ENCODE measurements at regions not wholly inside any gene's neighbourhood (a gene's known extent, or its start where the extent isn't known, plus 50 kb on each side); places are given as distances from the start of the nearest gene placed in this dataset.

GRCh38 chr6:167507376-167507945, 182.6 kb downstream of the TTLL2 start:
- DNase-seq (ENCODE audit: low read depth in 2 of 3, low spot score in 2 of 3) = no peak

DNA sequence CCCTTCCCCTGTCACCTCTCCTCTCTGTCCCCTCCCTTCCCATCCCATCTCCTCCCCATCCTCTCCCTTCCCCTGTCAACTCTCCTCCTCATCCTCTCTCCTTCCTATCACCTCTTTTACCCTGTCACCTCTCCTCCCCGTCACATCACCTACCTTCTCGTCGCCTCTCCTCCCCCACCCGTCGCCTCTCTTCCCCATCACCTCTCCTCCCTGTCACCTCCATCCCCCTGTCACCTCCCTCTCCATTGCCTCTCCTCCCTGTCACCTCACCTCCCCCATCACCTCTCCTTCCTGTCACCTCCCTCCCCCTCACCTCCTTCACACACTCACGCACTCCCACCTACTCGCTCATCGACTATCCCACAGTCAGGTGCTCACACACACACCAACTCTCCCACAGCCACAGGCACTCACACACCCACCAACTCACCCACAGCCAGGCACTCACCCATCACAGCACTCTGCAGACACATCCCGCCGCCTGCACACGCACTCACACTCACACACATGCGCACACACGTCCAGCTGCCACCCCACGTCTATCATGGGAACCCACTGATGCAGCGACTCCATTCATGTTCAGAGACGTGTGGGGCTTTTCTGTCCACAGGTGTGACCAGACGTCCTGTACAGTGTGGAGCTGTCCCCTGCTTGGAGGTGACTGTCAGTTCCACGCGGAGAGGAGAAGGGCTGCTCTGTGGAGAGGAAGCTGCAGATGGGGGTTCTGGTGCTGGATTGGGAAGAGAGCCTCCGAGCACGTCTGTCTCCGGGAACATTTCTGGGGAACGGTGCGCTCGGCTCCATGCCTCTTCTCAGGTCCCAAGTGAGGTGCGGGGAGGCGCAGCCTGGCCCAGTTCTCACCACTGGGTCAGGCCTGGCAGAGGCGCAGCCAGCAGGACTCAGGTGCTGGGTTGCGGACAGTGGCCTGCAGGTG, 184.3 kb downstream of the TTLL2 start:
- no peak for DNase-seq (ENCODE audit: low read depth in 2 of 3, low spot score in 2 of 3)

- no peak for DNase-seq (ENCODE audit: low read depth in 2 of 3, low spot score in 2 of 3)
These were observed 185.0 kb downstream of the TTLL2 start for GRCh38 chr6:167509853-167510220.

DNA sequence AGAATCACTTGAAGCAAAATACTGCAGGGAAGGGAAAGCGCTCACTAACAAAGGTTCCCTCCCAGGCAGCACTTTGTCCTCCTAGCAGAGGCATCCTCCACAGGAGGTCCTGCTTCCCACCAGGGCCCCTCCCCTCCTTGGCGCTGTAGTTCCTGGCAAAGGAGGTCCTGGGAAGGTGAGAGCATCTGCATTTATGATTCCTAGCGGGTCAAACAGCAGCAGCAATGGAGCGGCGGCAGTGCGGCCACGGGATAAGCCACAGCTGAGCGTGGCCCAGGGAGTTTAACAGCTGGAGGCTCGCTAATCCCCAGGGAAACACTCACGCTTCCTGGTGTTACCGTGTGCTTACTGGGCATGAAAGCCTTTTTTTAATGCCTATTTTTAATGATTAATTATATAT, 185.8 kb downstream of the TTLL2 start:
- DNase-seq (ENCODE audit: low read depth in 2 of 3, low spot score in 2 of 3) = no peak

GRCh38 chr6:167512696-167513375, 187.9 kb downstream of the TTLL2 start:
- peak in 2 of 3 donors; percentile 33 to 75 for DNase-seq (ENCODE audit: low read depth in 2 of 3, low spot score in 2 of 3)

- no peak for DNase-seq (ENCODE audit: low read depth in 2 of 3, low spot score in 2 of 3)
These were observed 188.9 kb downstream of the TTLL2 start for GRCh38 chr6:167513778-167514177.

DNA sequence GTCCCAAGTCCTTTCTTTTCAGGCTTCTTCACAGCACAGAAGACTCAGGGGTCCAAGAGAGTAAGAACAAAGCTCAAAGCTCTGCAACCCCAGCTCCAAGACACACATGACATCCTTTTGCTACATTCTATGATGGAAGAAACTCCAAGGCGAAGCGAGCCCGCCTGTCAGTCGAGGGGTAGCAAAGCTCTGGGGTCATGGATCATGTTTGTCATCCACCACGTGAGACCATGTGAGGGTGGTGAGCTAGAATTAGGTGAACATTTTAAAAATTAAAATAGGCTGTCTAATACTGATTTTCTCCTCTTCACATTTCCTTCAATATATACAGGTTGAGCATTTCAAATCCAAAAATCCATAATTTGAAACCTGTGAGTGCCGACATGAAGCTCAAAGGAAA, 189.6 kb downstream of the TTLL2 start:
- DNase-seq (ENCODE audit: low read depth in 2 of 3, low spot score in 2 of 3) = no peak

GRCh38 chr6:167515873-167516507, 191.1 kb downstream of the TTLL2 start:
- DNase-seq (ENCODE audit: low read depth in 2 of 3, low spot score in 2 of 3) = no peak

- no peak for DNase-seq (ENCODE audit: low read depth in 2 of 3, low spot score in 2 of 3)
These were observed 192.5 kb downstream of the TTLL2 start for GRCh38 chr6:167517254-167517916.

- DNase-seq (ENCODE audit: low read depth in 2 of 3, low spot score in 2 of 3) = no peak
These were observed 198.5 kb downstream of the TTLL2 start for GRCh38 chr6:167523426-167523825.

DNA sequence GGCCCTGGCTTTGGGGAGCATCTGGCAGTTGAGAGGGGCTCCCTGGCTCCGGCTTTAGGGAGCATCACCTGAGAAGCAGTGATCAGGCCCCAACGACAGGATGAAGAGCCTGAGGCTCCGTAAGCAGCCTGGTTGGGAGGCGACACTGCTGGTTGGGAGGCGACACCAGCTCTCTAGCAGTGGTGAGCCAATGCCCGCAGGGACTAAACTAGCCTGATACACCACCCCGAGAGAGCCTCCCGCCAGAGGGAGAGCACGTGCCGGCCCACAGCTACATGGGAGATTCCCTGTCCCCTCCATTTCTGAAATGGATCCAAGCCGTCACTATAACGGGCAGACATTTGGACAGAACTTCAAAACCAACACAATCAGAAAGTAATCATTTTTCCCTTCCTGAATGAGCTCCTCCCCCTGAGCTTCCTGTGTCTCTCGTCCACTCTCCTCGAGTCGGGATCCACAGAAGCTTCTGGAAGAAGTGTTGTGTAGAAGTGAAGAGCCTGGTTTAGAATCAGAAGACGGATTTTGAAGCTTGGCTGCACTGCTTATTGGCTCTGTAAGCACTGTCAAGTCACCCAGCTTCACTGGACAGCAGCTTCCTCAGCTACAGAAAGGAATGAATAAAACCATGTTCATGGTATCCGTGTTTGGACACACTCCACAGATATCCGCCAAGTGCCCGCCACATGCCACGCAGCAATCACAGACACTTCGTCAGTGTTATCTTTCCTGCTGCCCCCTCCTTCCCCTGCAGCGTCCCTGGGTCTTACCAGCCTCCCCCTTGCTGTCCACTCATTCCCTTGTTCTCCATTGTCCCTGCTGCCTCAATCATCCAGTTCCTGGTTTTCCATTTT, 199.6 kb downstream of the TTLL2 start:
- no peak for DNase-seq (ENCODE audit: low read depth in 2 of 3, low spot score in 2 of 3)

DNA sequence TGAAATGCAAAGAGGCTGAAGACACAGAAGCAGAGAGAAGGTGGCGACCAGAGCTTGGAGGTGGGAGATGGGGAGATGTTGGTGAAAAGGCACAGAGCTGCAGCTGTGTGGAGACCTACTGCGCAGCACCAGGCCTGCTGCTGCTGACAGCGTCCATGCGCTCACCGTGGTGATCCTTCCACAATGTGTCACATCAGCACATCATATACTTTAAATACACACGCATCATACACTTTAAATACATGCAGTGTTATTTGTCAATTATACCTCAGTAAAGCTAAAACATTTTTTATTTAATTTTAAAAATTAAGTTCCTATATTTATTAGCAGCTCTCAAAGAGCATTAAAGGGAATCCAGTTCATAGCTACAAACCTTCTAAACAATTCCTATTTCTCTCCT, 200.9 kb downstream of the TTLL2 start:
- DNase-seq (ENCODE audit: low read depth in 2 of 3, low spot score in 2 of 3) = no peak

- no peak for DNase-seq (ENCODE audit: low read depth in 2 of 3, low spot score in 2 of 3)
These were observed 201.8 kb downstream of the TTLL2 start for GRCh38 chr6:167526465-167527368.

DNA sequence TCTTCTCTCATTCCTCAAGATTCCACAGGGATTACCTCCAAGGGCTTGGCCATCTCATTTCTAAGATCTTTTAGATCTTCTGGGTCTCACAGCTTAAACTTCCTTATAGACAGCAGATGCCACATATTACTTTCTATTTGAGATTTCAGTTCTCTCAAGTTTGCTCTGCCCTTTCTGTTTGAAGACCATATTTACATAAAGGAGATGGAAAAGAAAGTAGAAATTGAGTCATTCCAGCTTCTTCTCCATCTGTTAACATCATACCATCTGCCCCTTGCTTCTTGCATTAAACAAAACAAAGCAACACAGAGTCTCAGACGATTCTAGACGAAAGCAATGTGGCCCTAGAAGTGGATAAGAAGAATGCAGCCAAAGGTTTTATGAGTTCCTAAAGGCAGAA, 203.4 kb downstream of the TTLL2 start:
- no peak for DNase-seq (ENCODE audit: low read depth in 2 of 3, low spot score in 2 of 3)

- no peak for DNase-seq (ENCODE audit: low read depth in 2 of 3, low spot score in 2 of 3)
These were observed 204.1 kb downstream of the TTLL2 start for GRCh38 chr6:167528976-167529375.

GRCh38 chr6:167529444-167530335, 204.8 kb downstream of the TTLL2 start:
- DNase-seq (ENCODE audit: low read depth in 2 of 3, low spot score in 2 of 3) = no peak

GRCh38 chr6:167530951-167531350, 206.1 kb downstream of the TTLL2 start:
- DNase-seq (ENCODE audit: low read depth in 2 of 3, low spot score in 2 of 3) = no peak
